IMR-90 (cell line): ENCODE measurements at regions not wholly inside any gene's neighbourhood (a gene's known extent, or its start where the extent isn't known, plus 50 kb on each side); places are given as distances from the start of the nearest gene placed in this dataset.

Experiments used
- ATAC-seq: fragments of 200-7000 bp; cut with Tn5 transposase; 2 replicates; pipeline ENCODE4 v1.9.1; 2020; ENCODE audit warnings: low read depth, mild to moderate bottlenecking, moderate library complexity
- BruUV-seq: library from RNA; stranded (reverse); fragments of 400-500 nt; replicated peaks from 2 replicates; lab custom pipeline; 2021; lab: Mats Ljungman, UMichigan
- CTCF ChIA-PET: fragments of 300-600 bp; formaldehyde crosslinking; extraction: SDS; loops from one replicate; lab custom pipeline; 2021; ENCODE audit warnings: antibody characterized with exemption; lab: Yijun Ruan, JAX
- POLR2A ChIA-PET: fragments of 300-600 bp; sonication (Branson Sonifier 250); formaldehyde crosslinking; loops from one replicate; lab custom pipeline; 2022; ENCODE audit warnings: antibody characterized with exemption; ENCODE audit not compliant: unreplicated experiment; lab: Charles Lee
- DNase-seq: peaks from one replicate; pipeline ENCODE4 v3.0.0; 2013
- H2AFZ ChIP-seq: replicated peaks from 2 replicates; pipeline ENCODE3; 2013; ENCODE audit warnings: low read length, mild to moderate bottlenecking; ENCODE audit not compliant: poor library complexity
- H2AK5ac ChIP-seq: 2 replicates; pipeline ENCODE4 v1.6.1; 2013; ENCODE audit warnings: low read depth, low read length, inconsistent platforms
- H2AK9ac ChIP-seq: replicated peaks from 2 replicates; pipeline ENCODE3; 2013; ENCODE audit warnings: mild to moderate bottlenecking, low read depth, low read length, moderate library complexity; ENCODE audit not compliant: poor library complexity
- H2BK120ac ChIP-seq: 2 replicates; pipeline ENCODE4 v1.6.1; 2013; ENCODE audit warnings: low read depth, low read length, inconsistent platforms
- H2BK15ac ChIP-seq: 3 replicates; pipeline ENCODE4 v1.6.1; 2013; ENCODE audit warnings: low read depth, low read length, inconsistent platforms
- H2BK20ac ChIP-seq: 2 replicates; pipeline ENCODE4 v1.6.1; 2013; ENCODE audit warnings: low read depth, mild to moderate bottlenecking, inconsistent platforms, low read length, moderate library complexity
- H2BK5ac ChIP-seq: 2 replicates; pipeline ENCODE4 v1.6.1; 2013; ENCODE audit warnings: mild to moderate bottlenecking, low read depth, low read length, inconsistent platforms; ENCODE audit not compliant: poor library complexity, severe bottlenecking
- H3K14ac ChIP-seq: replicated peaks from 2 replicates; pipeline ENCODE4 v1.6.1; 2013; ENCODE audit warnings: low read depth, low read length, inconsistent platforms
- H3K18ac ChIP-seq: 2 replicates; pipeline ENCODE4 v1.6.1; 2013; ENCODE audit warnings: low read depth, low read length, control low read depth
- H3K23ac ChIP-seq: 2 replicates; pipeline ENCODE4 v1.6.1; 2013; ENCODE audit warnings: low read depth, low read length, inconsistent platforms
- H3K27ac ChIP-seq: 2 replicates; pipeline ENCODE4 v1.5.1; 2013; ENCODE audit warnings: mild to moderate bottlenecking, control low read depth, low read length; ENCODE audit not compliant: insufficient read depth
- H3K27me3 ChIP-seq: 2 replicates; pipeline ENCODE4 v1.6.1; 2013; ENCODE audit warnings: low read length; ENCODE audit not compliant: control insufficient read depth, insufficient read depth
- H3K36me3 ChIP-seq: 2 replicates; pipeline ENCODE4 v1.6.1; 2013; ENCODE audit warnings: low read length, mixed read lengths; ENCODE audit not compliant: control insufficient read depth, insufficient read depth
- H3K4ac ChIP-seq: 2 replicates; pipeline ENCODE4 v1.6.1; 2013; ENCODE audit warnings: low read depth, low read length, inconsistent platforms
- H3K4me1 ChIP-seq: 2 replicates; pipeline ENCODE4 v1.6.1; 2013; ENCODE audit warnings: low read length, mixed read lengths; ENCODE audit not compliant: control insufficient read depth, insufficient read depth
- H3K4me2 ChIP-seq: 2 replicates; pipeline ENCODE4 v1.6.1; 2013; ENCODE audit warnings: low read depth, mild to moderate bottlenecking, control low read depth, low read length, moderate library complexity
- H3K4me3 ChIP-seq: 2 replicates; pipeline ENCODE4 v1.5.1; 2013; ENCODE audit warnings: low read depth, mild to moderate bottlenecking, control low read depth, low read length, moderate library complexity; ENCODE audit not compliant: insufficient read depth
- H3K56ac ChIP-seq: 2 replicates; pipeline ENCODE4 v1.6.1; 2013; ENCODE audit warnings: low read length, inconsistent platforms; ENCODE audit not compliant: insufficient read depth; ENCODE audit errors: extremely low read depth
- H3K79me1 ChIP-seq, 2 experiments: 2 replicates each; pipeline ENCODE4 v1.6.1; 2013; ENCODE audit warnings: low read length in 2 of 2, inconsistent platforms in 1 of 2, low read depth in 1 of 2
- H3K9ac ChIP-seq: 2 replicates; pipeline ENCODE4 v1.6.1; 2013; ENCODE audit warnings: low read depth, low read length, control low read depth
- H3K9me1 ChIP-seq: 2 replicates; pipeline ENCODE4 v1.6.1; 2013; ENCODE audit warnings: low read length, inconsistent platforms; ENCODE audit not compliant: insufficient read depth
- H3K9me3 ChIP-seq: 2 replicates; pipeline ENCODE4 v1.6.1; 2013; ENCODE audit warnings: low read length; ENCODE audit not compliant: control insufficient read depth, insufficient read depth
- H4K20me1 ChIP-seq: 2 replicates; pipeline ENCODE4 v1.6.1; 2013; ENCODE audit warnings: low read length, inconsistent platforms; ENCODE audit not compliant: insufficient read depth
- H4K5ac ChIP-seq: 2 replicates; pipeline ENCODE4 v1.6.1; 2013; ENCODE audit warnings: mild to moderate bottlenecking, low read depth, low read length, control low read depth
- H4K8ac ChIP-seq, 2 experiments: 2 replicates each; pipeline ENCODE4 v1.6.1; 2013; ENCODE audit warnings: low read depth in 2 of 2, low read length in 2 of 2, control low read depth in 1 of 2, inconsistent platforms in 1 of 2
- H4K91ac ChIP-seq: 2 replicates; pipeline ENCODE4 v1.6.1; 2013; ENCODE audit warnings: low read depth, low read length, inconsistent platforms; ENCODE audit not compliant: insufficient read depth
- FOS ChIP-seq: fragments of 150-350 bp; IDR thresholded peaks from 2 replicates; pipeline ENCODE4 v1.6.1; 2016; ENCODE audit warnings: low read depth, low read length
- NFE2L2 ChIP-seq: fragments of 150-350 bp; IDR thresholded peaks from 2 replicates; pipeline ENCODE4 v1.6.1; 2016; ENCODE audit warnings: low read depth, mild to moderate bottlenecking, low read length
- RFX5 ChIP-seq: IDR thresholded peaks from 2 replicates; pipeline ENCODE4 v1.8.0; 2012; ENCODE audit warnings: low read depth, mild to moderate bottlenecking, low read length, moderate library complexity
- USF2 ChIP-seq: fragments of 150-350 bp; IDR thresholded peaks from 2 replicates; pipeline ENCODE4 v1.6.1; 2017; ENCODE audit warnings: mild to moderate bottlenecking, antibody characterized with exemption, low read length, low read depth
- WGBS, 2 experiments: methylation state at CpG; one replicate each; pipeline versions ENCODE4 v1.1.5 to v1.1.7; 2013; ENCODE audit warnings: missing lambda C conversion rate in 2 of 2; ENCODE audit not compliant: insufficient read length in 1 of 2; ENCODE audit errors: extremely low coverage in 2 of 2; 5-methylcytosine and 5-hydroxymethylcytosine counted together
- dilution Hi-C: fragments of 300-500 bp; cut with HindIII; formaldehyde crosslinking; loops from one replicate; pipeline ENCODE4 v1.14.3; 2018; ENCODE audit warnings: low sequenced_read_pairs; ENCODE audit not compliant: unreplicated experiment
- in situ Hi-C: fragments of 300-500 bp; cut with MboI; formaldehyde crosslinking; loops from 3 replicates; pipeline ENCODE4 v1.14.3; 2019; ENCODE audit warnings: low sequenced_read_pairs, inconsistent platforms, mixed read lengths
- intact Hi-C: fragments of 100-400 bp; cut with micrococcal nuclease; formaldehyde crosslinking; loops from 2 replicates; pipeline ENCODE4 v1.10.0; 2022

DNA sequence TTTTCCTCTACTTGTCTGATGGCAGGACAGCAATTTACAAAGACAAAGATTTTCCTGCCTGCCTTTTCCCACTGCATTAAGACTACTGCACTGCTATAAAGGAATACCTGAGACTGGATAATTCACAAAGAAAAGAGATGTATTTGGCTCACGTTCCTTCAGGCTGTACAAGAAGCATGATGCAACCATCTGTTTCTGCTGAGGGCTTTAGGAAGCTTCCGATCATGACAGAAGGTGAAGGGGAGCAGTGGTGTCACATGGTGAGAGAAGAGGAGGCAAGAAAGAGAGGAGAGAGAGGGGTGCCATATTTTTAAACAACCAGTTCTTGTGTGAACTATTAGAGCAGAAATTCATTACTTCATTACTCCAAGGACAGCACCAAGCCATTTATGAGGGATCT lies 617.1 kb upstream of the HTR2C start:
- no peaks in the 10 kb centered on the region for H3K79me1 ChIP-seq
- H3K23ac ChIP-seq, result no peak overlapping the region
- no peak overlapping the region for H2AFZ ChIP-seq
- dilution Hi-C loops, result no loop called here
- H2BK20ac ChIP-seq, result no peak overlapping the region
- CTCF ChIA-PET, result no interaction called here
- H3K27ac ChIP-seq, result no peak overlapping the region
- H3K9me1 ChIP-seq, result no peaks in the 10 kb centered on the region
- no peaks in the 10 kb centered on the region; the same call in 1 of the 2 replicates for H3K27me3 ChIP-seq
- no peak overlapping the region for H3K4ac ChIP-seq
- H3K9me3 ChIP-seq, result no peaks in the 10 kb centered on the region; the same call in 1 of the 2 replicates
- H3K14ac ChIP-seq, result no peak overlapping the region
- POLR2A ChIA-PET, result no interaction called here
- WGBS, 2 experiments, result 0% methylated on average over 1 of the region's 2 CpGs; no CpG with 5 or more reads in 1 of the 2 experiments
- H4K5ac ChIP-seq, result no peak overlapping the region
- intact Hi-C loops, result no loop called here
- H2AK5ac ChIP-seq, result no peak overlapping the region
- no peaks in the 10 kb centered on the region for H3K4me1 ChIP-seq
- no peak overlapping the region for H4K8ac ChIP-seq
- no peak for ATAC-seq
- H2BK15ac ChIP-seq, result no peak overlapping the region
- H4K20me1 ChIP-seq, result no peaks in the 10 kb centered on the region
- no peak overlapping the region for H4K91ac ChIP-seq
- no peak for DNase-seq
- H3K4me3 ChIP-seq, result no peak overlapping the region
- H3K36me3 ChIP-seq, result no peaks in the 10 kb centered on the region
- no peak overlapping the region for H3K18ac ChIP-seq
- in situ Hi-C loops, result no loop called here
- no peak overlapping the region for H2BK120ac ChIP-seq
- H2BK5ac ChIP-seq, result no peak overlapping the region
- no TSS peak for BruUV-seq
- H3K9ac ChIP-seq, result no peak overlapping the region
- no peak overlapping the region for H3K56ac ChIP-seq
- no peak for TF ChIP-seq FOS
- no peak for TF ChIP-seq NFE2L2
- no peak for TF ChIP-seq RFX5
- TF ChIP-seq USF2, result no peak
- H3K4me2 ChIP-seq, result no peak overlapping the region
- H2AK9ac ChIP-seq, result no peak overlapping the region
